Mucosa of gallbladder (tissue), 1 donor: ENCODE measurements at regions not wholly inside any gene's neighbourhood (a gene's known extent, or its start where the extent isn't known, plus 50 kb on each side); places are given as distances from the start of the nearest gene placed in this dataset.

Source experiments
- DNase-seq: peaks from one replicate; pipeline ENCODE4 v3.0.0-alpha.2; 2020; ENCODE audit warnings: low spot score
- donor health status: DM: no; HTN: no; CAD: no.

DNA sequence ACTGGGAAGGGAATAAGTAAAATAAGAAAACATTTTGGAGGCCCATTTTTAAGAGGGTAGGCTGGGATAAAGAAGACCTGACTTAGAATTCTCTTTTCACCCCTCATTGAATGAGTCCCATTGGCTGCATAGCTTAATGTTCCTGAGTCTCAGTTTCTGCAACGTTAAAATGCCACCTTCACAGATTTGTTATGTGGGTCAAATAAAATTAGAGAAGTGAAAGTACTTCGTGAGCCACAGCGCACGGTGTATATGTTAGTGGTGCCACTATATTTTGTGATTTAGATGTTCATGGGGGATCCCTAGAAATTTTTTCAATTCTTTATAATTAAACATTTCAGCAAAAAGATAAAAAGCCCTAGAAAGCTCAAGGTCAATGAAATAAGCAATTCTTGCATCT lies 109.2 kb upstream of the HS3ST1 start:
- DNase-seq = no peak

GRCh38 chr4:11535333-11535732 lies 106.6 kb upstream of the HS3ST1 start:
- no peak for DNase-seq

DNA sequence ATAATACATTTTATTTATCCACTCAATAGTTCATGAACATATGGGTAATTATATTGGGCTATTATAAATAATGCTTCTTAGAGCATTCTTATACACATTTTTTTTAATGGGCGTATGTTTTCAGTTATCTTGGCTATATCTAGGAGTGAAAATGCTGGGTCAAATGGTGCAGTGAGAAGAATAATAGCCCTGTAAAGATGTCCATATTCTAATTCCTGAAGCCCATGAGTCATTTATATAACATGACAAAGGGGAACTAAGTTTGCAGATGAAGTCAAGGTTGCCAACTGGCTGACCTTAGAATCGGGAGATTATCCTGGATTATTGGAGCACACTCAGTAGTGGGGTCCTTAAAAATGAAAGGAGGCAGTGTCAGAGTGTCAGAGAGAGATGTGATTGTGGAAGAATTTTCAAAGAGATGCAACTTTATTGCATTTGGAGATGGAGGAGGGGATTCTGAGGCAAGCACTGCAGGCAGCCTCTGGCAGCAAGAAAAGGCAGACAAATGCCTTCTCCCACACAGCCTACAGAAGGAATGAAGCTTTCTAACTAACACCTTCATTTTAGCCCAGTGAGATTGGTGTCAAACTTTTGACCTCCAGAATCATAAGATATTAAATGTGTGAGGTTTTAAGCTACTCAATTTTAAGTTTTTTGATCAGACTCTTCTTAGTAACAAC lies 106.1 kb upstream of the HS3ST1 start:
- DNase-seq = no peak

- no peak for DNase-seq
Observed at GRCh38 chr4:11532138-11532537, 103.4 kb upstream of the HS3ST1 start.

- DNase-seq = no peak
Observed at GRCh38 chr4:11529625-11530201, 101.0 kb upstream of the HS3ST1 start.

GRCh38 chr4:11525085-11525484 lies 96.4 kb upstream of the HS3ST1 start:
- no peak for DNase-seq

DNA sequence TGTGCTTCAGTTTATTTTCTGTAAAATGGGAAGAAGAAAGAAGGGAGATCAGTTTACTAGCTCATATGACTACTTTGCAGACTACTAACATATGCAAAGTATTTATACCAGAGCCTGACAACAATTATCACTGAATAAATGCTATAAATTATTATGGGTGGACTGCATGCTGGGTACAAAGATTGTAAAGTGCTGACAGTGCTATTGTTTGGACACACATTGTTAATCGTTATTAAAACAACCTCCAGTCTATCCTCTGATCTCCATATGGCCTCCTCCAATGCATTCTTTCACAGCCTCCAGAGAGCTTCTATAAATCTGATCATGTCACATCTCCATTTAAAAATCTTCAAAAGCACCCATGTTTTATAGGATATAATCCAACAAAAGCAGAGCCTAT lies 90.1 kb upstream of the HS3ST1 start:
- DNase-seq = no peak

GRCh38 chr4:11514779-11515419 lies 86.2 kb upstream of the HS3ST1 start:
- DNase-seq = no peak

GRCh38 chr4:11514003-11514402 lies 85.3 kb upstream of the HS3ST1 start:
- no peak for DNase-seq

DNA sequence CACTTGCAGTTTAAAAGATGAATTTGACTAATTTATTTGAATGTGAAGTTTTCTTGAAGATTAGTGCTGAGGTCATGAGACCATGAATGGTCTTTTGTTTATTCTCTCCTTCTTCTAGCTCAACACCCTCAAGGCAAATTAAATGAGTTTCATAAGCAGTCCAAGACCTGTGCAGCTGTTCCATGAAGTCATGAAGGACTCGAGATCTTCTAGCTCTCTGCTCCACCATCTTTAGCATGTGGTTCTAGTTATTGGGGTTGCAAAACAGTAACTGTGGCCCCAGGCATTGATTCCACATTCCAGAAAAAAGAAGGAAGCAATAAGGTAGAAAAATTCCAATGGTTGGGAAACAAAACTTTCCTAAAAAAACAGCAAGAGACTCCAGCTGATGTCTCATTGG lies 84.2 kb upstream of the HS3ST1 start:
- DNase-seq = no peak

GRCh38 chr4:11511321-11511720 lies 82.6 kb upstream of the HS3ST1 start:
- no peak for DNase-seq

DNA sequence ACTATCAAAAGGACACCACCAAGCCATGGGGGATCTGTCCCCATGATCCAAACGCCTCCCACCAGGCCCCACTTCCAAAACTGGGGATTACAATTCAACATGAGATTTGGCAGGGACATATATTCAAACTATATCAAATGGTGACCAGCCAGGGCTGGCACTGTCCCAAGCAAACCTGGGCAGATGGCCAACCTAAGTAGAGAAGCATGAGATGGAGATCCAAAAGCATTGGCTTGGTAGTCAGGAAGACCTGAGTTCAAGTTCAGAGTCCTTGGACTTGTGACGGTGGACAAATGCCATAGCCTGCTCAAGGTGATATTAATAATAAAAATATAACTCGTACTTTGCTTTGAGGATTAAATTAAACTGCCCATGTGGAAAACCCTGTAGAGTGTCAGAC lies 79.2 kb upstream of the HS3ST1 start:
- DNase-seq = peak; percentile 52

GRCh38 chr4:11506194-11506593 lies 77.5 kb upstream of the HS3ST1 start:
- no peak for DNase-seq

- DNase-seq = peak; percentile 76
Observed at GRCh38 chr4:11505221-11505971, 76.7 kb upstream of the HS3ST1 start.

- DNase-seq = peak; percentile 31
Observed at GRCh38 chr4:11503166-11503565, 74.5 kb upstream of the HS3ST1 start.

DNA sequence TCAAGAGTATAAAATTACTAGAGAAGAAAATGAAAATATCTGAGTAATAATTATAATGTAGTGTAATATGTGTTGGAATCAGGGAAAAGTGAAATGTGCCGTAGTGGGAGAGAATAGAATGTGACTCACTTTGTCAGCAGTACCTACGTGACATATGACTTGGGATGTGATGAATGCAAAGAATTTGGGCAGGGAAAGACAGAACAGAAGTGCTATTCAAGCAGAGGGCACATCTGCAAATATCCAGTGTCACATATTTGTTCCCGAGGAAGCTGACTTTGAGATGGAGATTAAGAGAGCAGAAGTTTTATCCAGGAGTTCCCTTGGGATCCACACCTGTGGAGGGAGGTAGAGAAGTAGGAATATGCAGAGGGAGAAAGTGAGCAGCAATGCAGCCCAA lies 69.3 kb upstream of the HS3ST1 start:
- DNase-seq = no peak

DNA sequence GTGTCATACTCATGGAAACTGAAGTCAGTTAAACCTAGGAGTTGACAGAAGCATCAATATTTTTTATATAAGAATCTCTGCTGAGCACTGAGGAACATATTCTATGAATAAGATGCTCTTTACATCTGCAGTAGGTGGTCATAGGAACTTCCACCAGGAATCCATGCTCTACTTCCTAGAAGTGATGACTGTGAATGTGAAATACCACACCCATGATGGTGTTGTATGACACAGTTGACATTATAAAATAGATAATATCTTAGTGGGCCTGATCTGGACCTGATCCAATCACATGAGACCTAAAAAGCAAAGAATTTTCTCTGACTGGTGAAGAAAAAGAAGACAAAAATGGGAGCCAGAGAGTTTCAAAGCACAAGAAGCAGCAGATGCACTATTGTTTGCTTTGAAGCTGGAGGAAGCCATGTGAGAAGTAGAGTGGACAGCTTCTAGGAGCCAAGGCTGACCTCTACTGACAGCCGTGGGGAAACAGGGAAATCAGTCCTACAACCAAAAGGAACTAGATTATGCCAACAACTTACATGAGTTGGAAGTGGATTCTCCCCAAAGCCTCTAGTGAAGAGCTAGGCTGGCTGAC lies 68.6 kb upstream of the HS3ST1 start:
- no peak for DNase-seq

- DNase-seq = no peak
Observed at GRCh38 chr4:11496351-11496829, 67.7 kb upstream of the HS3ST1 start.

DNA sequence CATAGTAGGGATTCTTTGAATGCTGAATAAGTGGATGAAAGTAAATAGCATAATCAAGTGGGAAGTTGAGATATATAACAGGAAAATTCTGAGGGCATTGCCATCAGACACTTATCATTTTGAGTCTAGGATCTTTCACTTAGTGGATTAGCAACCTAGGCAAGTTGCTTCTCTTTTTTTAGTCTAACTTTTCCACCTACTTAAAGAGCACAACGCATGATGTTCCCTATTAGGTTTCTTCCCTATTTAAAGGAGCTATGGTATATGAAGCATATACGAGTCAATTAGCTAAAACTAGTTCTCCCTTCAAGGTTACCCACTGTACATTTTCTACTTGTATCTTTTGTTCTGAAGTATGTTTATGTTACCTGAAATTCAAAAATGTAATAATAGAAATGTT lies 67.1 kb upstream of the HS3ST1 start:
- no peak for DNase-seq

- DNase-seq = no peak
Observed at GRCh38 chr4:11495291-11495690, 66.6 kb upstream of the HS3ST1 start.

- DNase-seq = no peak
Observed at GRCh38 chr4:11494232-11494631, 65.5 kb upstream of the HS3ST1 start.

- DNase-seq = no peak
Observed at GRCh38 chr4:11489453-11490083, 60.9 kb upstream of the HS3ST1 start.
